GM12878 (cell line): ENCODE measurements at regions not wholly inside any gene's neighbourhood (a gene's known extent, or its start where the extent isn't known, plus 50 kb on each side); places are given as distances from the start of the nearest gene placed in this dataset.

ENCODE experiments used
- ATAC-seq: fragments of 200-7000 bp; cut with Tn5 transposase; 3 replicates; pipeline ENCODE4 v1.9.1; 2020; ENCODE audit warnings: mild to moderate bottlenecking, moderate library complexity
- BruUV-seq: library from RNA; stranded (reverse); fragments of 400-500 nt; replicated peaks from 2 replicates; lab custom pipeline; 2021; lab: Mats Ljungman, UMichigan
- CTCF ChIA-PET: fragments of 300-600 bp; sonication (Branson Sonifier 250); formaldehyde crosslinking; extraction: SDS; loops from one replicate; lab custom pipeline; 2021; ENCODE audit warnings: inconsistent platforms; lab: Yijun Ruan, JAX
- POLR2A ChIA-PET: fragments of 350-600 bp; formaldehyde crosslinking; extraction: SDS; loops from one replicate; lab custom pipeline; 2021; ENCODE audit warnings: inconsistent platforms; lab: Charles Lee
- RAD21 ChIA-PET: fragments of 300-600 bp; sonication (Branson Sonifier 250); formaldehyde crosslinking; loops from one replicate; lab custom pipeline; 2023; ENCODE audit warnings: antibody characterized with exemption; ENCODE audit not compliant: unreplicated experiment; lab: Charles Lee
- SMC1A ChIA-PET: fragments of 300-600 bp; sonication (Branson Sonifier 250); formaldehyde crosslinking; loops from one replicate; lab custom pipeline; 2023; ENCODE audit not compliant: unreplicated experiment, uncharacterized antibody; lab: Charles Lee
- DNase-seq: peaks from one replicate; pipeline ENCODE4 v3.0.0-alpha.2; 2011; ENCODE audit warnings: low read depth, low spot score
- FAIRE-seq: peaks from 3 replicates; lab custom pipeline; 2011; peaks lifted over from hg19 to GRCh38; lab: Jason Lieb, UNC
- H2AFZ ChIP-seq: 2 replicates; pipeline ENCODE4 v1.6.0; 2011; ENCODE audit warnings: low read depth, low read length, control low read depth; ENCODE audit not compliant: control insufficient read depth
- H3K27ac ChIP-seq: 2 replicates; pipeline ENCODE4 v1.5.1; 2011; ENCODE audit warnings: control low read depth; ENCODE audit not compliant: control insufficient read depth, insufficient read depth
- H3K27me3 ChIP-seq, 2 experiments: replicated peaks in 1 of 2; 2 replicates each; pipeline versions ENCODE4 v1.6.0 to v1.6.1; 2011; ENCODE audit warnings: low read length in 1 of 2; ENCODE audit not compliant: control insufficient read depth in 2 of 2, insufficient read depth in 2 of 2
- H3K36me3 ChIP-seq, 2 experiments: 2 replicates each; pipeline ENCODE4 v1.5.1; 2011; ENCODE audit warnings: low read length in 1 of 2; ENCODE audit not compliant: control insufficient read depth in 2 of 2, insufficient read depth in 2 of 2
- H3K4me1 ChIP-seq: 2 replicates; pipeline ENCODE4 v1.6.1; 2011; ENCODE audit warnings: mild to moderate bottlenecking, low read length, moderate library complexity, mixed read lengths; ENCODE audit not compliant: control insufficient read depth, insufficient read depth
- H3K4me2 ChIP-seq: 2 replicates; pipeline ENCODE4 v1.6.0; 2011; ENCODE audit warnings: control low read depth; ENCODE audit not compliant: control insufficient read depth, insufficient read depth
- H3K4me3 ChIP-seq: fragments of 200-600 bp; sonication (generic); 2 replicates; pipeline ENCODE4 v1.5.1; 2016
- H3K79me2 ChIP-seq: 2 replicates; pipeline ENCODE4 v1.6.0; 2011; ENCODE audit warnings: low read length; ENCODE audit not compliant: control insufficient read depth, insufficient read depth
- H3K9ac ChIP-seq: 2 replicates; pipeline ENCODE4 v1.8.0; 2011; ENCODE audit warnings: low read length, control low read depth, mixed read lengths; ENCODE audit not compliant: control insufficient read depth, insufficient read depth
- H3K9me3 ChIP-seq: replicated peaks from 3 replicates; pipeline ENCODE4 v1.5.1; 2011; ENCODE audit warnings: mild to moderate bottlenecking, low read length; ENCODE audit not compliant: control insufficient read depth, insufficient read depth
- H4K20me1 ChIP-seq: 2 replicates; pipeline ENCODE4 v1.6.0; 2011; ENCODE audit not compliant: control insufficient read depth, insufficient read depth
- CHD2 ChIP-seq: IDR thresholded peaks from 2 replicates; pipeline ENCODE4 v1.6.1; 2011; ENCODE audit warnings: low read depth, low read length, improper control_type of control experiment, borderline replicate concordance
- EGR1 ChIP-seq, 2 experiments: IDR thresholded peaks; 1 replicate in 1 of 2; 2 replicates in 1 of 2; pipeline ENCODE4 v1.6.1; 2011 to 2012; ENCODE audit warnings: low read depth in 2 of 2, low read length in 2 of 2, borderline replicate concordance in 1 of 2, mild to moderate bottlenecking in 1 of 2, moderate library complexity in 1 of 2
- FOXK2 ChIP-seq: fragments of 450-650 bp; IDR thresholded peaks from 2 replicates; pipeline ENCODE4 v1.6.1; 2017; ENCODE audit warnings: mild to moderate bottlenecking, moderate library complexity
- GABPA ChIP-seq: IDR thresholded peaks from 2 replicates; pipeline ENCODE4 v1.6.1; 2014; ENCODE audit warnings: antibody characterized with exemption, low read depth, mild to moderate bottlenecking, inconsistent platforms
- HCFC1 ChIP-seq: fragments of 150-350 bp; IDR thresholded peaks from 2 replicates; pipeline ENCODE4 v1.6.1; 2014; ENCODE audit warnings: low read length
- JUND ChIP-seq: IDR thresholded peaks from 2 replicates; pipeline ENCODE4 v1.6.1; 2012; ENCODE audit warnings: low read depth, mild to moderate bottlenecking, low read length, improper control_type of control experiment, moderate library complexity
- NR2F1 ChIP-seq: fragments of 450-650 bp; conservative IDR thresholded peaks from 2 replicates; pipeline ENCODE4 v1.6.1; 2017; ENCODE audit warnings: mild to moderate bottlenecking
- PAX8 ChIP-seq: fragments of 450-650 bp; IDR thresholded peaks from 2 replicates; pipeline ENCODE4 v1.6.1; 2017; ENCODE audit warnings: mild to moderate bottlenecking, moderate library complexity
- RAD51 ChIP-seq: fragments of 450-650 bp; IDR thresholded peaks from 2 replicates; pipeline ENCODE4 v1.6.1; 2016; ENCODE audit warnings: moderate library complexity, mild to moderate bottlenecking, inconsistent platforms
- RFX5 ChIP-seq: IDR thresholded peaks from 2 replicates; pipeline ENCODE4 v1.6.1; 2011; ENCODE audit warnings: low read depth, low read length, improper control_type of control experiment
- SIX5 ChIP-seq: IDR thresholded peaks from 2 replicates; pipeline ENCODE4 v1.6.1; 2011; ENCODE audit warnings: mild to moderate bottlenecking, low read depth, low read length, moderate library complexity; ENCODE audit not compliant: severe bottlenecking
- WGBS: methylation state at CpG from one replicate; pipeline ENCODE4 v1.1.6; 2016; ENCODE audit warnings: low lambda C conversion rate; ENCODE audit not compliant: insufficient replicate concordance, insufficient coverage; ENCODE audit errors: missing lambda C conversion rate; 5-methylcytosine and 5-hydroxymethylcytosine counted together
- in situ Hi-C: fragments of 300-500 bp; cut with MboI; formaldehyde crosslinking; loops from 9 replicates; pipeline ENCODE4 v1.14.3; 2018; ENCODE audit warnings: mixed read lengths
- intact Hi-C: fragments of 100-400 bp; cut with micrococcal nuclease; formaldehyde crosslinking; loops from one replicate; pipeline ENCODE4 v1.14.2; 2022; ENCODE audit not compliant: unreplicated experiment
- TF ChIP-seq, protein P1 (sequence below): IDR thresholded peaks from 2 replicates; pipeline ENCODE4 v1.6.1; 2011; ENCODE audit warnings: borderline replicate concordance, low read depth, mild to moderate bottlenecking, moderate library complexity, mixed read lengths, low read length; ENCODE audit not compliant: insufficient read depth; ENCODE audit errors: extremely low read length
- TF ChIP-seq, protein P2 (sequence below): fragments of 450-650 bp; IDR thresholded peaks from 2 replicates; pipeline ENCODE4 v1.6.1; 2018; ENCODE audit warnings: borderline replicate concordance, mild to moderate bottlenecking; ENCODE audit not compliant: partially characterized antibody
- TF ChIP-seq, protein P3 (sequence below): fragments of 450-650 bp; IDR thresholded peaks from 2 replicates; pipeline ENCODE4 v1.6.1; 2017; ENCODE audit warnings: mild to moderate bottlenecking, low read depth, inconsistent platforms; ENCODE audit not compliant: poor library complexity, severe bottlenecking
- TF ChIP-seq, protein P4 (sequence below): fragments of 450-650 bp; IDR thresholded peaks from 2 replicates; pipeline ENCODE4 v1.6.1; 2016; ENCODE audit warnings: mild to moderate bottlenecking, moderate library complexity, borderline replicate concordance

DNA sequence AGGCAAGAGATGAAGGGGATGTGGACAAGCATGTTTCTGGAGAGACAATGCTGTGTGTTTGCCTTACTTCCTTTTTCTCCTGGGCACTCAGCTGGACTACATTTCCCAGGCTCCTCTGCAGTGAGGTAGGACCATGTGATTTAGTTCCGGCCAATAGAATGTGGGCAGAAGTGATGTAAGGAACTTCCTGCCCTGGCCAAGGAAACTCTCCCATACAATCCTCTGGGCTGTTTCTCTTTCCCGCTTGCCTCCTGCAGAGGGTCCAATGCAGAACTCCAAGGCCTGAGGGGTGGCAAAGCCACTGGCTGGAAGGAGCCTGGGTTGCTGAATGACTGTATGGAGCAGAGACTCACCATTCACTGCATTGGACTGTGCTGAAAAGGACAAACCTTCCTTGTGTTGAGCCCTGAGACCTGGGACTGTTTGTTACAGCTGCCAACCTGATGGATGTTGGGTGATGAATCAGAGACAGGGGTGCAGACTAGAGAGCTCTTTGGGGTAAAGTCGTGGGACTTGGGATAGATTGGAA is 82.7 kb upstream of the SLC6A6 start:
- Histone ChIP-seq H3K79me2 (no peaks in the 10 kb centered on the region), H3K9ac (no peak overlapping the region), H3K4me3 (peak overlapping the region; percentile 47; the same call in 1 of the 2 replicates), H2AFZ (peak overlapping the region; percentile 98), H3K27ac (peak overlapping the region; percentile 49), H3K9me3 (peaks cover 5% of the 10 kb centered on the region), H3K27me3 (no peaks in the 10 kb centered on the region), H3K36me3 (no peaks in the 10 kb centered on the region), H4K20me1 (no peaks in the 10 kb centered on the region), H3K4me1 (peaks cover 3% of the 10 kb centered on the region; the same call in 1 of the 2 replicates), H3K4me2 (peak overlapping the region; percentile 76)
- in situ Hi-C loops (no loop called here), intact Hi-C loops (no loop called here)
- ChIA-PET POLR2A (no interaction called here), RAD21 (no interaction called here), CTCF (no interaction called here), SMC1A (interaction anchor here (1.2 kb wide), 1 partner anchor 117 kb away, joined by 3 read pairs; no protein-coding TSS in a partner anchor)
- FAIRE-seq (peak; percentile 72), DNase-seq (peak; percentile 72), ATAC-seq (peak; percentile 99)
- no TSS peak for BruUV-seq
- 33% methylated on average over 3 of the region's 3 CpGs for WGBS
- TF ChIP-seq FOXK2 (no peak), SIX5 (peak; percentile 85), RFX5 (no peak), RAD51 (peak; percentile 54; the same call in 1 of the 2 replicates), NR2F1 (no peak), EGR1 (IDR thresholded peaks at IDR 0.05; ENCODE audit: borderline replicate concordance in 1 of 2, low read depth in 2 of 2, low read length in 2 of 2) (no peak), CHD2 (no peak), HCFC1 (peak; percentile 82), JUND (no peak), GABPA (peak; percentile 77), PAX8 (no peak)
- TF ChIP-seq, protein P1, sequence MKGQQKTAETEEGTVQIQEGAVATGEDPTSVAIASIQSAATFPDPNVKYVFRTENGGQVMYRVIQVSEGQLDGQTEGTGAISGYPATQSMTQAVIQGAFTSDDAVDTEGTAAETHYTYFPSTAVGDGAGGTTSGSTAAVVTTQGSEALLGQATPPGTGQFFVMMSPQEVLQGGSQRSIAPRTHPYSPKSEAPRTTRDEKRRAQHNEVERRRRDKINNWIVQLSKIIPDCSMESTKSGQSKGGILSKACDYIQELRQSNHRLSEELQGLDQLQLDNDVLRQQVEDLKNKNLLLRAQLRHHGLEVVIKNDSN = peak; percentile 75
- TF ChIP-seq, protein P2, sequence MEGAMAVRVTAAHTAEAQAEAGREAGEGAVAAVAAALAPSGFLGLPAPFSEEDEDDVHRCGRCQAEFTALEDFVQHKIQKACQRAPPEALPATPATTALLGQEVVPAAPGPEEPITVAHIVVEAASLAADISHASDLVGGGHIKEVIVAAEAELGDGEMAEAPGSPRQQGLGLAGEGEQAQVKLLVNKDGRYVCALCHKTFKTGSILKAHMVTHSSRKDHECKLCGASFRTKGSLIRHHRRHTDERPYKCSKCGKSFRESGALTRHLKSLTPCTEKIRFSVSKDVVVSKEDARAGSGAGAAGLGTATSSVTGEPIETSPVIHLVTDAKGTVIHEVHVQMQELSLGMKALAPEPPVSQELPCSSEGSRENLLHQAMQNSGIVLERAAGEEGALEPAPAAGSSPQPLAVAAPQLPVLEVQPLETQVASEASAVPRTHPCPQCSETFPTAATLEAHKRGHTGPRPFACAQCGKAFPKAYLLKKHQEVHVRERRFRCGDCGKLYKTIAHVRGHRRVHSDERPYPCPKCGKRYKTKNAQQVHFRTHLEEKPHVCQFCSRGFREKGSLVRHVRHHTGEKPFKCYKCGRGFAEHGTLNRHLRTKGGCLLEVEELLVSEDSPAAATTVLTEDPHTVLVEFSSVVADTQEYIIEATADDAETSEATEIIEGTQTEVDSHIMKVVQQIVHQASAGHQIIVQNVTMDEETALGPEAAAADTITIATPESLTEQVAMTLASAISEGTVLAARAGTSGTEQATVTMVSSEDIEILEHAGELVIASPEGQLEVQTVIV = no peak
- TF ChIP-seq, protein P3, sequence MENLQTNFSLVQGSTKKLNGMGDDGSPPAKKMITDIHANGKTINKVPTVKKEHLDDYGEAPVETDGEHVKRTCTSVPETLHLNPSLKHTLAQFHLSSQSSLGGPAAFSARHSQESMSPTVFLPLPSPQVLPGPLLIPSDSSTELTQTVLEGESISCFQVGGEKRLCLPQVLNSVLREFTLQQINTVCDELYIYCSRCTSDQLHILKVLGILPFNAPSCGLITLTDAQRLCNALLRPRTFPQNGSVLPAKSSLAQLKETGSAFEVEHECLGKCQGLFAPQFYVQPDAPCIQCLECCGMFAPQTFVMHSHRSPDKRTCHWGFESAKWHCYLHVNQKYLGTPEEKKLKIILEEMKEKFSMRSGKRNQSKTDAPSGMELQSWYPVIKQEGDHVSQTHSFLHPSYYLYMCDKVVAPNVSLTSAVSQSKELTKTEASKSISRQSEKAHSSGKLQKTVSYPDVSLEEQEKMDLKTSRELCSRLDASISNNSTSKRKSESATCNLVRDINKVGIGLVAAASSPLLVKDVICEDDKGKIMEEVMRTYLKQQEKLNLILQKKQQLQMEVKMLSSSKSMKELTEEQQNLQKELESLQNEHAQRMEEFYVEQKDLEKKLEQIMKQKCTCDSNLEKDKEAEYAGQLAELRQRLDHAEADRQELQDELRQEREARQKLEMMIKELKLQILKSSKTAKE = no peak
- TF ChIP-seq, protein P4, sequence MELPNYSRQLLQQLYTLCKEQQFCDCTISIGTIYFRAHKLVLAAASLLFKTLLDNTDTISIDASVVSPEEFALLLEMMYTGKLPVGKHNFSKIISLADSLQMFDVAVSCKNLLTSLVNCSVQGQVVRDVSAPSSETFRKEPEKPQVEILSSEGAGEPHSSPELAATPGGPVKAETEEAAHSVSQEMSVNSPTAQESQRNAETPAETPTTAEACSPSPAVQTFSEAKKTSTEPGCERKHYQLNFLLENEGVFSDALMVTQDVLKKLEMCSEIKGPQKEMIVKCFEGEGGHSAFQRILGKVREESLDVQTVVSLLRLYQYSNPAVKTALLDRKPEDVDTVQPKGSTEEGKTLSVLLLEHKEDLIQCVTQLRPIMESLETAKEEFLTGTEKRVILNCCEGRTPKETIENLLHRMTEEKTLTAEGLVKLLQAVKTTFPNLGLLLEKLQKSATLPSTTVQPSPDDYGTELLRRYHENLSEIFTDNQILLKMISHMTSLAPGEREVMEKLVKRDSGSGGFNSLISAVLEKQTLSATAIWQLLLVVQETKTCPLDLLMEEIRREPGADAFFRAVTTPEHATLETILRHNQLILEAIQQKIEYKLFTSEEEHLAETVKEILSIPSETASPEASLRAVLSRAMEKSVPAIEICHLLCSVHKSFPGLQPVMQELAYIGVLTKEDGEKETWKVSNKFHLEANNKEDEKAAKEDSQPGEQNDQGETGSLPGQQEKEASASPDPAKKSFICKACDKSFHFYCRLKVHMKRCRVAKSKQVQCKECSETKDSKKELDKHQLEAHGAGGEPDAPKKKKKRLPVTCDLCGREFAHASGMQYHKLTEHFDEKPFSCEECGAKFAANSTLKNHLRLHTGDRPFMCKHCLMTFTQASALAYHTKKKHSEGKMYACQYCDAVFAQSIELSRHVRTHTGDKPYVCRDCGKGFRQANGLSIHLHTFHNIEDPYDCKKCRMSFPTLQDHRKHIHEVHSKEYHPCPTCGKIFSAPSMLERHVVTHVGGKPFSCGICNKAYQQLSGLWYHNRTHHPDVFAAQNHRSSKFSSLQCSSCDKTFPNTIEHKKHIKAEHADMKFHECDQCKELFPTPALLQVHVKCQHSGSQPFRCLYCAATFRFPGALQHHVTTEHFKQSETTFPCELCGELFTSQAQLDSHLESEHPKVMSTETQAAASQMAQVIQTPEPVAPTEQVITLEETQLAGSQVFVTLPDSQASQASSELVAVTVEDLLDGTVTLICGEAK = 0 out of 2 replicates have a peak, but pooled peaks have one; percentile 40
